Stimulated activated naive CD8-positive, alpha-beta T cell treated with anti-CD3 and anti-CD28 coated beads, Interleukin-15, amount 100 ng/mL, for 72 hours (primary cell): ENCODE measurements at regions not wholly inside any gene's neighbourhood (a gene's known extent, or its start where the extent isn't known, plus 50 kb on each side); places are given as distances from the start of the nearest gene placed in this dataset.
"Not testable (repeated sequence)": the region's sequence is repeated elsewhere in the genome, so short reads cannot be mapped to it uniquely, and the experiment has no call there.

ENCODE experiments used
- ATAC-seq: fragments of 150-1000 bp; cut with Tn5 transposase; 2 replicates; pipeline ENCODE4 v1.10.0; 2021; ENCODE audit warnings: mild to moderate bottlenecking, moderate library complexity
- DNase-seq, 2 donors: peaks; one replicate each; pipeline ENCODE4 v3.0.0; 2021 to 2022
- H3K27ac Mint-ChIP-seq, 2 donors: one replicate each; pipeline ENCODE4 v1.8.0; 2022; ENCODE audit warnings: mild to moderate bottlenecking in 2 of 2, mixed read lengths in 2 of 2, moderate library complexity in 2 of 2
- H3K27me3 Mint-ChIP-seq: one replicate; pipeline ENCODE4 v1.8.0; 2022; ENCODE audit warnings: mixed read lengths
- H3K4me1 Mint-ChIP-seq: one replicate; pipeline ENCODE4 v1.8.0; 2022; ENCODE audit warnings: mild to moderate bottlenecking, mixed read lengths
- H3K4me3 Mint-ChIP-seq, 2 donors: one replicate each; pipeline ENCODE4 v1.8.0; 2022; ENCODE audit warnings: mild to moderate bottlenecking in 2 of 2, mixed read lengths in 2 of 2, moderate library complexity in 1 of 2
- H3K9me3 Mint-ChIP-seq, 2 donors: one replicate each; pipeline ENCODE4 v1.8.0; 2022; ENCODE audit warnings: mixed read lengths in 2 of 2

GRCh38 chr5:174972291-174972690 is 247.9 kb downstream of the MSX2 start:
- peaks cover 24% of the 10 kb centered on the region for H3K27me3 Mint-ChIP-seq
- DNase-seq (no peak), ATAC-seq (no peak)
- peaks cover 17 to 25% of the 10 kb centered on the region in 2 donors for H3K9me3 Mint-ChIP-seq
- no peaks in the 10 kb centered on the region for H3K4me1 Mint-ChIP-seq
- no peak overlapping the region for H3K27ac Mint-ChIP-seq
- H3K4me3 Mint-ChIP-seq: no peak overlapping the region

GRCh38 chr5:174971210-174971609 is 246.8 kb downstream of the MSX2 start:
- H3K27ac Mint-ChIP-seq: no peak overlapping the region
- ATAC-seq (no peak), DNase-seq (no peak)
- H3K27me3 Mint-ChIP-seq: peaks cover 24% of the 10 kb centered on the region
- H3K4me1 Mint-ChIP-seq: no peaks in the 10 kb centered on the region
- H3K4me3 Mint-ChIP-seq: no peak overlapping the region
- peaks cover 27 to 35% of the 10 kb centered on the region in 2 donors for H3K9me3 Mint-ChIP-seq

DNA sequence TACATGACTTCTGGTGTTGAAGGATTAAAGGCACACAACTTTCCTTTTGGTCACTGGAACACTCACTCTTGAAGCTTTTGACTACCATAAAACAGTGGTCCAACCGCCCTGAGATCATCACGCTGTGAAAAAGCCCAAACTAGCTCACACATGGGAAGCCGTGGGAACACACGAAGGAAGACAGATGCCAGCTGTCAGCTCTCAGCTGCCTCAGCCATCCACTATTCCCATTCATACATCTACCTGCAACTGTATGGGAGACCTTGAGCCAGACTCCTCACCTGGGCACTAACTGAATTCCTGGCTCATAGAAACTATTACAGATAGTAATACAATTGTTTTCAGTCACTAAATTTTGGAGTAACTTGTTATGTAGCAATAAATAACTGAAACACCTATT is 246.1 kb downstream of the MSX2 start:
- Mint-ChIP-seq H3K9me3 (peaks cover 30 to 42% of the 10 kb centered on the region in 2 donors), H3K27ac (no peak overlapping the region), H3K4me1 (no peaks in the 10 kb centered on the region), H3K27me3 (peaks cover 24% of the 10 kb centered on the region), H3K4me3 (no peak overlapping the region)
- ATAC-seq (no peak), DNase-seq (no peak)

GRCh38 chr5:174953871-174954270 is 229.5 kb downstream of the MSX2 start:
- H3K27ac Mint-ChIP-seq: peak overlapping the region in 1 of 2 donors; percentile 54
- ATAC-seq (no peak), DNase-seq (no peak)
- no peaks in the 10 kb centered on the region for H3K4me1 Mint-ChIP-seq
- H3K4me3 Mint-ChIP-seq: no peak overlapping the region
- H3K27me3 Mint-ChIP-seq: peaks cover 2% of the 10 kb centered on the region
- no peaks in the 10 kb centered on the region for H3K9me3 Mint-ChIP-seq

- Mint-ChIP-seq H3K4me1 (no peaks in the 10 kb centered on the region), H3K27me3 (peaks cover 8% of the 10 kb centered on the region), H3K9me3 (no peaks in the 10 kb centered on the region), H3K27ac (peak overlapping the region in 1 of 2 donors; percentile 54), H3K4me3 (no peak overlapping the region)
- ATAC-seq (peak; percentile 88), DNase-seq (peak; percentile 55 to 65)
Measured at GRCh38 chr5:174951151-174951780, 226.9 kb downstream of the MSX2 start.

- H3K4me3 Mint-ChIP-seq: no peak overlapping the region
- H3K27ac Mint-ChIP-seq: no peak overlapping the region
- no peak for DNase-seq
- H3K4me1 Mint-ChIP-seq: no peaks in the 10 kb centered on the region
- peaks cover 19% of the 10 kb centered on the region for H3K27me3 Mint-ChIP-seq
- H3K9me3 Mint-ChIP-seq: no peaks in the 10 kb centered on the region
- ATAC-seq: no peak
Measured at GRCh38 chr5:174947548-174947947, 223.2 kb downstream of the MSX2 start.

DNA sequence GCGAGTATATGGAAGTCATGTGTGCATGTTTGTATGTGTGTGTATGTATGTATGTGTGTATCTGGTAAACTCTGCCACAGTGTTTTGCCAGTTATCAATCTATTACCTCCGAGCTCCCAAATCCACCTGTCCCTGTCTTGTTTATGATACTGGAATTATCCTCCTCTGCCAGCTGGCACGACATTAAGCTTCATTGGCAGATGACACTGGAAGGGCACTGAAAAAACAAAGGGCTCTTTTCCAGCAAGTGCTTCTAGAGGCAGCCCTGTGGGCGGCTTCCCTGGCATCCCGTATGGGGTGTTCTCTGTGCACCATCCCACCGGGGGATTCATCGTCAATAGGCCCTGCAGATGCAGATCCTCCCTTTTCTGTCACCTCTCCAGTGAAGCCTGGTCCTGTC is 221.5 kb downstream of the MSX2 start:
- ATAC-seq: no peak
- DNase-seq: no peak
- Mint-ChIP-seq H3K27me3 (peaks cover 33% of the 10 kb centered on the region), H3K9me3 (no peaks in the 10 kb centered on the region), H3K4me1 (no peaks in the 10 kb centered on the region), H3K27ac (peak overlapping the region in 1 of 2 donors; percentile 21), H3K4me3 (no peak overlapping the region)

GRCh38 chr5:174943785-174944184 is 219.4 kb downstream of the MSX2 start:
- Mint-ChIP-seq H3K27me3 (peaks cover 41% of the 10 kb centered on the region), H3K4me3 (no peak overlapping the region), H3K27ac (no peak overlapping the region), H3K4me1 (no peaks in the 10 kb centered on the region), H3K9me3 (no peaks in the 10 kb centered on the region)
- no peak for DNase-seq
- ATAC-seq: no peak

- H3K4me1 Mint-ChIP-seq, H3K4me3 Mint-ChIP-seq, H3K9me3 Mint-ChIP-seq, ATAC-seq, DNase-seq, H3K27ac Mint-ChIP-seq: not testable (repeated sequence)
- H3K27me3 Mint-ChIP-seq: peaks cover 35% of the 10 kb centered on the region
Measured at GRCh38 chr5:174943002-174943401, 218.6 kb downstream of the MSX2 start.

DNA sequence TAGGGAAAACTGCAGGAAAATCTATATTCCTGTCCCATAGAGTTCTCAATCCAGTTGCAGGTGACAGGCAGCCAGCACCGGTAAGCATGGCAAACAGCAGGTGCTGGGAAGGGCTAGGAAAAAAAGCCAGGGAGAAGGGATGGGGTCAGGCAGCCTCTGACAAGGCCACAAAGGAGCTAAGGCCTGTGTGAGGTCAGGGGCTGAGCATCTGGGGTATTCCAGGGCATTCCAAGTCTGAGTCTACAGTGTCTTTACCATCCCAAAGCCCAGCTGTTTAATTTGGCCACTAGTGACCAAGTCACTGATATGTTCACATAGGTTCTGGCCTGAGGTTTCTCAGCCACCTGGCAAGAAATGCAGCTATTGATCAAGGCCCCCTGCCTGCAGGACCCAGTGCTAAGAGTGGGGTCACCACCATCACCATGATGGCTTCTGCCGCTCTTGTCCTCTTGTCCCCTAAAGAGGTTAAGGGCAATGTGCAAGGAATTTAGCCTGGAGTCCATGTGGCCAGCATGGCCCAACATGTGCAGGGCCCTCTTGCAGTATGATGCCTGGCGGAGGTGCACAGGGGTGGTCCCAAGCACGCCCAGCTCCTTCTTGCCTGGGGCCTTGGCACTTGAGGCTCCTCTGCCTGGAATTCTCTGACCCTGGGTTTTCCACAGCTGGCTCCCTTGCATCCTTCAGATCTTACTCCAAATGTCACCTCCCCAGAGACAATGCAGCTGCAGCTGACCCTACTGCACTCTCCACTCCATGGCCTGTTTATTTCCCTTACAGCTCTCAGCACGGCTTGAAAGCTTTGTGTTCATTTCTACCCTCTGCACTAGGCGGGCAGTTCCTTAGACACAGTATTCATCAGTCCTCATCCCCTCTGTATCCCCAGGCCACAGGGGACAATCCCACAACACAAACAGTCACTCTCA is 213.1 kb downstream of the MSX2 start:
- no peaks in the 10 kb centered on the region for H3K4me1 Mint-ChIP-seq
- H3K9me3 Mint-ChIP-seq: peaks cover 0 to 4% of the 10 kb centered on the region in 2 donors
- H3K4me3 Mint-ChIP-seq: no peak overlapping the region
- peaks cover 49% of the 10 kb centered on the region for H3K27me3 Mint-ChIP-seq
- H3K27ac Mint-ChIP-seq: peak overlapping the region in 1 of 2 donors; percentile 11
- ATAC-seq (no peak), DNase-seq (no peak)

- no peak for ATAC-seq
- DNase-seq: peak; percentile 21 to 24
- no peak overlapping the region for H3K4me3 Mint-ChIP-seq
- H3K27me3 Mint-ChIP-seq: peaks cover 36% of the 10 kb centered on the region
- peaks cover 0 to 4% of the 10 kb centered on the region in 2 donors for H3K9me3 Mint-ChIP-seq
- no peaks in the 10 kb centered on the region for H3K4me1 Mint-ChIP-seq
- no peak overlapping the region for H3K27ac Mint-ChIP-seq
Measured at GRCh38 chr5:174935854-174936474, 211.6 kb downstream of the MSX2 start.

GRCh38 chr5:174931033-174931432 is 206.7 kb downstream of the MSX2 start:
- not testable (repeated sequence) for H3K4me1 Mint-ChIP-seq, H3K27ac Mint-ChIP-seq, ATAC-seq, H3K4me3 Mint-ChIP-seq, DNase-seq, H3K9me3 Mint-ChIP-seq
- peaks cover 23% of the 10 kb centered on the region for H3K27me3 Mint-ChIP-seq

GRCh38 chr5:174925586-174925985 is 201.2 kb downstream of the MSX2 start:
- peaks cover 6% of the 10 kb centered on the region for H3K4me1 Mint-ChIP-seq
- DNase-seq (no peak), ATAC-seq (no peak)
- no peaks in the 10 kb centered on the region for H3K9me3 Mint-ChIP-seq
- H3K4me3 Mint-ChIP-seq: no peak overlapping the region
- H3K27me3 Mint-ChIP-seq: peaks cover 17% of the 10 kb centered on the region
- no peak overlapping the region for H3K27ac Mint-ChIP-seq

DNA sequence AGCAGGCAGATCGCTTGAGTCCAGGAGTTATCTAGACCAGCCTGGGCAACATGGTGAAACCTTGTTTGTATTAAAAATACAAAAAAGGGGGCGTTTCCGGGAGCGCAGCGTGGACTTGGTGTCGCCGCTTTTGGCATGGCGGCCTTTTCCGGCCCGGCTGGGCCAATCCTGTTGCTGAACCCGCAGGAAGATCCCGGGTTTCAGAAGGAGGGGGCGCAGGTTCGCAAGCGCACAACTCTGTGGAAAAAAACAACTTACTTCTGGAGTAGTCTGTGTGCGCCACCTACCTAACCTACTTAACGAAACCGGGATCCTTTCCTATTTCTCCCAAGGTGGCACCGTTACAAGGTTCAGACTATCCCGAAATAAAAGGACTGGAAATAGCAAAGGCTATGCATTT is 198.6 kb downstream of the MSX2 start:
- Mint-ChIP-seq H3K4me1 (peaks cover 6% of the 10 kb centered on the region), H3K27me3 (peaks cover 25% of the 10 kb centered on the region), H3K9me3 (no peaks in the 10 kb centered on the region), H3K4me3 (no peak overlapping the region), H3K27ac (no peak overlapping the region)
- no peak for ATAC-seq
- no peak for DNase-seq

DNA sequence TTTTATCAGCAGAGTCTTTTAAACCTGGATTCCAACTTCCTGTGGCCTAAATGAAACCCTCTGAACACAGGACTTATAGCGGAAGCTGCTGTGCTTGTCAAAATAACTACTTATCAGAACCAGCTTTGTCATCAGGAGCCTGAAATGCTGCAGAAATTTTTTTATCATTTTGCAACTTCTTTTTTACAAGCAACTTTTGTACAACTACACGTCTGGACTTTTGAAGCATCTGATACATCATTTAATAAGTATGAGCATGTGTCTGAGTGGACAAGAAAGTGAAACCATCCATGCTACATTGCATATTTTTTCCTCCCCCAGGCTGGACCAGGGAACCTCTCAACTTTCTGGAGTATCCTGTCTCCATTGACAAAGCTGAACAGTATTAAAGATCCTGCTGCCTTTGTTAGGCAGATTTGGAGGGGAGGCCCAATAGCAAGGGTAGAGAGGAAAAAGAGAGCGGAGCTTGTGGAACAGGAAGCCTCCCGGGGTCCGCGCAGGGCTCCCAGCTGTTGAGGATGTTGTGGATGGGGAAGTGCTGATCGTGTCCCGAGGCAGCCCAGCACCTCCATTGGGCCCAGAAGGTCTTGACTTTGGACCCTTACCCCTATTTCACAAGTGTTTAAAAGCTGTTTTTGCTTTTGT is 196.6 kb downstream of the MSX2 start:
- H3K9me3 Mint-ChIP-seq: no peaks in the 10 kb centered on the region
- H3K4me1 Mint-ChIP-seq: peaks cover 6% of the 10 kb centered on the region
- ATAC-seq: no peak
- H3K4me3 Mint-ChIP-seq: peak overlapping the region in 1 of 2 donors; percentile 12
- DNase-seq: no peak
- no peak overlapping the region for H3K27ac Mint-ChIP-seq
- peaks cover 32% of the 10 kb centered on the region for H3K27me3 Mint-ChIP-seq
